ENCODE measurements at regions not wholly inside any gene's neighbourhood (a gene's known extent, or its start where the extent isn't known, plus 50 kb on each side); places are given as distances from the start of the nearest gene placed in this dataset.

GRCh38 chr2:59900728-59901452, 652.6 kb downstream of the BCL11A start:
- no peak for DNase-seq

DNA sequence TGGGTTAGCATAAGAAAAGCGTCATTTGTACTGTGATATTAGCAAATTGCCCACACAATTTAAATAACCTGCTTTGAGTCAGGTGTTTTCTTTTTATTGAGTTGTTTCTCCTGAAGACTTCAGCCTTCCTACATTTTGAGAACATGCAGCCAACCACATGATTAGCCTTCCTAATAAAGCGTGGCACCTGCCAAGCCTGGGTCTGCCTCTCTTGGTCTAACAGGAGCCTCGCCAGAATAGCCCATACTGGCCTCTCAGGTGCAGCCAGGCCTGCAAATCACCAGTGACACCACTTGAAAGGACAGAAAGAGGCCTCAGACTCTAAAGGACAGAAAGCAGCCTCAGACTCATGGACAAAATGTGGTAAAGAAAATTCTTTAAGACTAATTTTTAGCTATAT, 653.8 kb downstream of the BCL11A start:
- DNase-seq, result no peak

DNA sequence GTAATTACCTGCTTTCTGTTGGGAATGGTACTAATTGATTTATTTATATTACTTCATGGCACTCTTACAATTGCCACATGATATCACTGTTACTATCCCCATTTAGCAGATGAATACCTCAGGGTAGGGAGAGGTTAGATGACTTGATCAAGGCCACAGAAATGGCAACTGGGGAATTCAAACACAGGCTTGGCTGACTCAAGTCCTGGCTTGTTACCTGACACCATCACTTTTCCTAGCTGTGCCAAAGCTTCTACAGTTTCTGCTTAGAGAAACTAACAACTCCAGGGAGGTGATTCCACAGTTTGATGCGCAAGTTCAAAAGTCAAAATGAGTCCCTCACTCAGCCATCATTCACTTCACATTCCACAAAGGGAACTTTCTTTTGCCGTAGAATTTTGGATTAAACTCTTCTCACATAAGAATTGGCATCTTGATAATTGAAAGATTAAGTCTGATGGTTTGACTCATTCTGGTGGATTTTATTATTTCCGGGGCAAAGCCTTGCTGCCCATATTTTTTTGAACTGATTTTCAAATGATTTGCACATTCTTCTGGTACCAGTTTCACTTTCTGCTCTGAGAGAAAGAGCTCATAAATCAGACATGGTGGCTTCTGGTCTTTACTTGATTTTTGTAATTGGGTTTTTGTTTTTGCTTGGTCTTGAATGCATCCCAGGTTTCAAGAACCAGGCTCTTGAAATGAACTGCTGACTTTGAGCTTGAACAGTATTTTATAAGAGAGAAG, 656.8 kb downstream of the BCL11A start:
- DNase-seq, result no peak

DNA sequence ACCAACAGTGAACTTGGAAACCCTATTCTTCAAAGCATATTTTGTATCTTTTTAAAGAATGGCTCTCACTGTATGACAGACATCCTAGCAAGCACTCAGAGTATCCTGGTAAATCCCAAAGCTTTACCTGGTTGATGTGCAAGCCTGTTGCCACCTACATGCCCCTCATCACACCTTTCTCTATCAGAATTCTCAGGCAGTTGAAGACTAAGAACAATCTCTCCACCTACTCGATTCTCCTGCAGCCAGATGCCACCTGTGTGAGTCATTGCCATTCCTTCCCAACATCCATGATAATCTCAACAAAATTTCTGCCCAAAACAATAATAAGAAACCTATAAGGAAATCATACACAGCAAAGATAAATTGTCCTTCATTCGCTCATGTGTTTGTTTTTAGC, 659.8 kb downstream of the BCL11A start:
- DNase-seq, result no peak

- no peak for DNase-seq
These were observed 661.1 kb downstream of the BCL11A start for GRCh38 chr2:59892398-59892797.

GRCh38 chr2:59889305-59889704, 664.1 kb downstream of the BCL11A start:
- no peak for DNase-seq

DNA sequence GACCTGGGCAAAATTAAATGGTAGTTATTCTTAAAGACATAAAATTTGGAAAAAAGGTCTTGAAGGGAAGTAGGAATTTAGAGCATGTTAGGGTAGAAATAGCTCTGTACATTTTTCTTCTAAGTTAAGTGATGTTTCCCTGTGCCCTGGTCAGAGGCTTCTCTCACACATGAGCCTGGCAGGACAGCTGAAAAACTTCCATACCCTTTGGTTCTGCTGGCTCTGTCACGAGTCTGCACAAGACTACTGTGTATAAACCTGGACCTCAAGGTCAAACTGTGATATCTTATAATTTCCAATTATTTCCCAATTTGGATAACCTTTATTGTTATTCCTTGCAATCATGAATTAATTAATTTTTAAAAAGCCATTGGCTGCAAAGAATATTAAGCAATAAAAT, 664.7 kb downstream of the BCL11A start:
- no peak for DNase-seq

- DNase-seq, result no peak
These were observed 665.4 kb downstream of the BCL11A start for GRCh38 chr2:59888015-59888414.

GRCh38 chr2:59887366-59887765, 666.1 kb downstream of the BCL11A start:
- DNase-seq, result no peak

DNA sequence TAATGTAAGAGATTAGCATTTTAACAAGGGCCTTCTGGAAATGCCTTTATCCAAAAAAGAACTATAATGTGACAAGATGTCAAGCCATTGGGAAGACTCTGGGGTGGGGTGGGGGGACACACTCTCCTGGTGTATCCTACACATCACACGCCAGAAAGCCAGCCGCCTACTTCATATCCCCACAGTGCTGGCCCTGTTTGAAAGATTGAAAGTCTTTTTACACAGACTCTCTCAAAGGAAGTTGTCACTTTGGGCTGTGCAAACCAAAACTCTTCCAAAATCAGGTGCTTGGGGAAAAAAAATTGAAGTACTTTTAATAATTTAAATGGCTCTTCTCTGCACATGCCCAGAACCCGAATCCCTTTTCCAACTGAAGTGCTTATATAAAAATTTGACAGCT, 666.7 kb downstream of the BCL11A start:
- DNase-seq, result no peak

GRCh38 chr2:59885541-59885940, 667.9 kb downstream of the BCL11A start:
- DNase-seq, result no peak

GRCh38 chr2:59884166-59884565, 669.3 kb downstream of the BCL11A start:
- DNase-seq, result no peak

DNA sequence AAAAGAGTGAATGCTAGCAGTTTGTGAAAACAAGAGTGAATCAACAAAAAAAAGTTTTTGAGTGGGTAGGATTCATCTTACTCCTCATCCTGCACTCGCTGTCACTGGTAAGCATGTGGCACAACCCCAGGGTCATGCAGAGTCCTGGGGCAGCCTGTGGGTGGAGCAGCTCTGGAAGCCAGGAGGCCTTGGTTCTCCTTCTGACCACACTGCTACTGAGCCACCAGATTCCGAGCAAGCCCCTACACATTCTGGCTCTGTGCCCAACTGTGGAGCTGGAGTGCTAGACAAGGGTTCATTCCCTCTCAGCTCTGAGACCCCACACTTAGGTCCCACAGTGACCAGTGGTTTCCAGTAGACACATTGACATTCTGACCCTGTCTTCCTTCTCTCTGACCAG, 670.6 kb downstream of the BCL11A start:
- no peak for DNase-seq

GRCh38 chr2:59882279-59882678, 671.2 kb downstream of the BCL11A start:
- DNase-seq, result no peak

DNA sequence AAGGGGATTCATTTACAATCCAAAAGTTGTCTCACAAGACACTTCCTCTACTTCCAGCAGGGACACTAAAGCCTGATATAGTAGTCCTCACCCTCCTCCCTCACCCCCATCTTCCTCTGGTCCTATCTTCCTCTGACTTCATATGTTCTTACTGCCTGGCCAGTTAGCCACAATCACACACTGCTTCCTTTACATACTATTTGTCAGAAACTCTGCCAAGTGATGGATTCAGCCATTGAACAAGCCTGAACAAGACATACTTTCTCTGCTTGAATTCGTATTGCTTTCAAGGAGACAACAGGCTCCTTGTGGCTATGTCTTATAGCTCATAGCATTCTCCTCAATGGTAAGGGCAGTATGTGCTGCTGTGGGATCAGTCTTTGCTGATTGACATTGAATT, 672.2 kb downstream of the BCL11A start:
- no peak for DNase-seq

GRCh38 chr2:59879700-59880131, 673.7 kb downstream of the BCL11A start:
- DNase-seq, result no peak

GRCh38 chr2:59875836-59876235, 677.6 kb downstream of the BCL11A start:
- DNase-seq, result no peak

- DNase-seq, result no peak
These were observed 678.3 kb downstream of the BCL11A start for GRCh38 chr2:59874971-59875755.

GRCh38 chr2:59874361-59874760, 679.1 kb downstream of the BCL11A start:
- DNase-seq, result no peak

DNA sequence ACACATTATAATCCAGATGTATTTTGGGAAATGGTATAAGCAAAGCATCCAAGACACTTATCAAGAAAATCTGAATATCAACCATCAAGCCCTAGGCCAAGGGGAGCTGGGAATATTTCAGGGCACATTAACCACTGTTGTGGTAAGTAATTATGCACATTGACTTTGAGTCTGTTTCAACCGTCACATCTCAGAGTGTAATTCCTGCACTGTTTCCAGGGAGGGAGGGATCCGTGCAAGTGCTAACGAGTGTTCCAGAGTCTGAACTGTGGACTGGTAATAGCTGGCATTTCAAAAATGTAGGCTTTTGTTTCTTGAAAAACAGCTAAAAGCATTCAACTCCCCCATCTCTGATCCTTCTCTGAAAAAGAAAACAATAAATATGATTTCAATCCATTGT, 681.6 kb downstream of the BCL11A start:
- no peak for DNase-seq

DNA sequence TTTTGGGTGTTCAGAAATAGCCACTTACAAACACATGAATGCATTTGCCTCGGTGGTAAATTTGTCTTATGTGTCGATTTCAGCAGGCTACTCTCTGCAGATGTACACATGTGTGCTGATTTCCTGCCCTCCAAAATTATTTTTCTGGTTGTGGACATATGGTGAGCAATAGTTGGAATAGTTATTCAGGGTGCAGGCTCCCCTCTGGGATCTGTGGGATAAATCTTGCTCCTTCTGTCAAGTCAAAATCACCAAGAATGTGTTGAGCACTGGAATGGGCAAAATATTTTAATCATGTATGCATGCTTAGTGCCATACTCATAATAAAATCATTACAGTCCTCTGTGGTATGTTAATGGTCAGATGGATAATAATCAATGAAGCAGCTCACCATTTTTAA, 684.5 kb downstream of the BCL11A start:
- DNase-seq, result no peak

DNA sequence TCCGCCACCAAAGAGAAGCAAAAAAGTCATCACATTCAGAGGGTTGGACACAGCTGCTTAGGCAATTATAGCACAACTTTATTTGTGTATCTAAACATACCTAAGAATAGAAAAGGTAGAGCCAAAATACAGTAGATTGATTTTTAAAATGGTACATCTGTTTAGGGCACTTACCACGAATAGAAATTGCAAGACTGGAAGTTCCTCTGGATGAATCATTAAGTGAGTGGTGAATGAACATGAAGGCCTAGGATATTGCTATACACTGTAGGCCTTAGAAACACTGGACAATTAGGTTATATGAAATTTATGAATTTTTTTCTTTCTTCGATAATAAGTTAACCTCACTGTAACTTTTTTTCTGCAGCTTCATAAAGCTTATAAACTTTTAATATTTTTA, 687.0 kb downstream of the BCL11A start:
- DNase-seq, result no peak

- no peak for DNase-seq
These were observed 694.9 kb downstream of the BCL11A start for GRCh38 chr2:59858540-59858939.

DNA sequence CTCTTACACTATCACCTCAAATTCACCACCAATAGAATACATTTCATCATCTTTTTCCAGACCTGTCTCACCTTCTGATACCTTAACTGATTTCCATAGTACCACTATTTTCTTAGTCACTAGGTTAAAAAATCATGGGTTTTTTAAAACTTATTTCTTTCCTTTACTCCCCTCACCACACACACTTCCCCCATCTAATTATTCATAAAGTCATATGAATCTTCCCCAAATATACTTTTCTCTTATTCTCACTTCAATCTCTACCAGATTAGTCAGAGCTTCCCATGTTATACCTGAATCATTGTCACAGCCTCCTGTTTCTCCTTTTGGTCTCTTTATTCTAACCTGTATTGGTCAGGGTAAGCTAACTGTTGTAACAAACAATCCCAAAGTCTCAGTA, 696.3 kb downstream of the BCL11A start:
- DNase-seq, result no peak

All from NCI-H510A (cell line).